ENCODE measurements at regions not wholly inside any gene's neighbourhood (a gene's known extent, or its start where the extent isn't known, plus 50 kb on each side); places are given as distances from the start of the nearest gene placed in this dataset.

DNA sequence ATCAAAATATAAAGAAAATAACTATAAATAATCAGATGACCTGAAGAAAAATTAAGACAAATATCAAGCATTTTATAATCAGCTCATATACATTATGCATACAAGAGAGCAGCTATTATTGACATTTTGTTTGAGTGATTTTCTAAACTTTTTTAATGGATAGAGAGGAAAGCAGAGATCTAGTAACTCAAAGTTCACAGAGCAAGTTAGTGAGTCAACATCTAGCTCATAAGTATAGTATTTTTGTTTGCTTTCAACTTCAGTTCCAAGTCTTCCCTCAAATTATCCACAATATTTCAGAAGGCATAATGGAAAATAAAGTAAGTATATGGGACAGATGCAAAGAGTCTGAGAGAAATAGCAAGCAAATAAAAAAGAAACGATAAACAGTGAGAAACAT, 470.1 kb upstream of the ALCAM start:
- POLR2A ChIA-PET (ENCODE audit: partially characterized antibody): no interaction called here
- Histone ChIP-seq H3K9ac (replicated peaks in 1 of 4; ENCODE audit: extremely low read depth in 1 of 4, low read depth in 3 of 4, low read length in 3 of 4) (no peak overlapping the region), H3K4me3 (ENCODE audit: extremely low read depth in 1 of 4, insufficient read depth in 2 of 4, low read depth in 3 of 4, low read length in 4 of 4) (no peak overlapping the region), H3K4ac (replicated peaks; ENCODE audit: insufficient read length, low read depth, low read length) (no peak overlapping the region), H2BK120ac (replicated peaks; ENCODE audit: low read depth, low read length) (no peak overlapping the region), H2AFZ (ENCODE audit: low read length) (no peak overlapping the region), H3K27me3 (replicated peaks in 1 of 4; ENCODE audit: control insufficient read depth in 3 of 4, extremely low read depth in 1 of 4, insufficient read depth in 3 of 4, low read length in 3 of 4) (no peaks in the 10 kb centered on the region), H4K5ac (ENCODE audit: insufficient read length, low read depth, low read length) (no peak overlapping the region), H3K4me2 (ENCODE audit: insufficient read depth in 1 of 2, low read depth in 2 of 2, low read length in 2 of 2) (no peak overlapping the region), H3K36me3 (ENCODE audit: control insufficient read depth in 2 of 4, insufficient read depth in 4 of 4, low read length in 3 of 4) (no peaks in the 10 kb centered on the region), H4K8ac (ENCODE audit: extremely low read depth, insufficient read depth, low read length) (no peak overlapping the region), H3K14ac (ENCODE audit: insufficient read length) (no peak overlapping the region), H2AK5ac (ENCODE audit: low read depth, low read length) (no peak overlapping the region), H3K27ac (ENCODE audit: low read depth, low read length) (no peak overlapping the region), H2BK15ac (ENCODE audit: low read length) (no peak overlapping the region), H3K79me1 (ENCODE audit: low read depth, low read length) (no peaks in the 10 kb centered on the region), H2BK12ac (ENCODE audit: low read depth, low read length) (no peak overlapping the region), H3K56ac (replicated peaks; ENCODE audit: insufficient read length, low read depth, low read length) (no peak overlapping the region), H3K4me1 (replicated peaks in 1 of 4; ENCODE audit: control insufficient read depth in 3 of 4, insufficient read depth in 4 of 4, low read length in 3 of 4) (no peaks in the 10 kb centered on the region; a peak in 1 of 7 replicates), H3K18ac (ENCODE audit: extremely low read depth, low read length) (no peak overlapping the region), H2BK5ac (ENCODE audit: low read depth, low read length) (no peak overlapping the region), H3K79me2 (ENCODE audit: control insufficient read depth in 1 of 2, insufficient read depth in 2 of 2, low read length in 2 of 2) (no peaks in the 10 kb centered on the region), H3K23ac (ENCODE audit: insufficient read length) (no peak overlapping the region), H2BK20ac (ENCODE audit: low read length) (no peak overlapping the region), H3K23me2 (ENCODE audit: low read depth, low read length) (no peaks in the 10 kb centered on the region), H3K9me3 (ENCODE audit: insufficient read depth in 2 of 2, low read depth in 1 of 2, low read length in 1 of 2) (no peaks in the 10 kb centered on the region), H4K20me1 (replicated peaks in 1 of 2; ENCODE audit: control insufficient read depth in 1 of 2, insufficient read depth in 2 of 2, low read length in 2 of 2) (no peaks in the 10 kb centered on the region), H4K91ac (replicated peaks; ENCODE audit: insufficient read length, low read length) (no peak overlapping the region)
- no peak for FAIRE-seq
- no peak for DNase-seq (ENCODE audit: low read depth in 1 of 2, low spot score in 2 of 2)
- CTCF ChIA-PET (ENCODE audit: partially characterized antibody): interaction anchor here (0.7 kb wide), 1 partner anchor 354 kb away, joined by 3 read pairs; no protein-coding TSS in a partner anchor
- WGBS, 2 experiments (ENCODE audit: extremely low coverage in 1 of 2, insufficient coverage in 1 of 2, insufficient read length in 1 of 2, insufficient replicate concordance in 2 of 2, low coverage in 1 of 2, low lambda C conversion rate in 2 of 2, missing lambda C conversion rate in 1 of 2): 90% methylated on average over 1 of the region's 1 CpG; no CpG with 5 or more reads in 1 of the 2 experiments
- TF ChIP-seq TBP (IDR thresholded peaks at IDR 0.05; ENCODE audit: low read depth, low read length) (no peak), SRF (IDR thresholded peaks at IDR 0.05; ENCODE audit: low read depth, low read length) (no peak), POLR2A (IDR thresholded peaks at IDR 0.05; ENCODE audit: control extremely low read depth in 1 of 2, low read depth in 2 of 2, low read length in 2 of 2) (no peak), KDM5A (IDR thresholded peaks at IDR 0.05; ENCODE audit: low read length) (no peak), BRCA1 (IDR thresholded peaks at IDR 0.05; ENCODE audit: low read depth, low read length) (no peak), EZH2 (IDR thresholded peaks at IDR 0.05; ENCODE audit: low read depth, low read length, severe bottlenecking) (no peak), SAP30 (IDR thresholded peaks at IDR 0.05; ENCODE audit: insufficient read depth, insufficient replicate concordance, low read length) (no peak), RXRA (IDR thresholded peaks at IDR 0.05; ENCODE audit: insufficient read depth, low read depth, low read length) (no peak), RBBP5 (IDR thresholded peaks at IDR 0.05; ENCODE audit: borderline replicate concordance, low read depth, low read length) (no peak), SIRT6 (IDR thresholded peaks at IDR 0.05; ENCODE audit: low read length) (no peak), CBX8 (IDR thresholded peaks at IDR 0.05; ENCODE audit: borderline replicate concordance, low read depth, low read length) (no peak), SP2 (IDR thresholded peaks at IDR 0.05; ENCODE audit: low read length) (no peak)
- TF ChIP-seq, protein P1, sequence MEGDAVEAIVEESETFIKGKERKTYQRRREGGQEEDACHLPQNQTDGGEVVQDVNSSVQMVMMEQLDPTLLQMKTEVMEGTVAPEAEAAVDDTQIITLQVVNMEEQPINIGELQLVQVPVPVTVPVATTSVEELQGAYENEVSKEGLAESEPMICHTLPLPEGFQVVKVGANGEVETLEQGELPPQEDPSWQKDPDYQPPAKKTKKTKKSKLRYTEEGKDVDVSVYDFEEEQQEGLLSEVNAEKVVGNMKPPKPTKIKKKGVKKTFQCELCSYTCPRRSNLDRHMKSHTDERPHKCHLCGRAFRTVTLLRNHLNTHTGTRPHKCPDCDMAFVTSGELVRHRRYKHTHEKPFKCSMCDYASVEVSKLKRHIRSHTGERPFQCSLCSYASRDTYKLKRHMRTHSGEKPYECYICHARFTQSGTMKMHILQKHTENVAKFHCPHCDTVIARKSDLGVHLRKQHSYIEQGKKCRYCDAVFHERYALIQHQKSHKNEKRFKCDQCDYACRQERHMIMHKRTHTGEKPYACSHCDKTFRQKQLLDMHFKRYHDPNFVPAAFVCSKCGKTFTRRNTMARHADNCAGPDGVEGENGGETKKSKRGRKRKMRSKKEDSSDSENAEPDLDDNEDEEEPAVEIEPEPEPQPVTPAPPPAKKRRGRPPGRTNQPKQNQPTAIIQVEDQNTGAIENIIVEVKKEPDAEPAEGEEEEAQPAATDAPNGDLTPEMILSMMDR (IDR thresholded peaks at IDR 0.05; ENCODE audit: control extremely low read depth in 1 of 3, insufficient read depth in 1 of 3, low read depth in 1 of 3, low read length in 3 of 3): no peak
